ENCODE measurements at regions not wholly inside any gene's neighbourhood (a gene's known extent, or its start where the extent isn't known, plus 50 kb on each side); places are given as distances from the start of the nearest gene placed in this dataset.

DNA sequence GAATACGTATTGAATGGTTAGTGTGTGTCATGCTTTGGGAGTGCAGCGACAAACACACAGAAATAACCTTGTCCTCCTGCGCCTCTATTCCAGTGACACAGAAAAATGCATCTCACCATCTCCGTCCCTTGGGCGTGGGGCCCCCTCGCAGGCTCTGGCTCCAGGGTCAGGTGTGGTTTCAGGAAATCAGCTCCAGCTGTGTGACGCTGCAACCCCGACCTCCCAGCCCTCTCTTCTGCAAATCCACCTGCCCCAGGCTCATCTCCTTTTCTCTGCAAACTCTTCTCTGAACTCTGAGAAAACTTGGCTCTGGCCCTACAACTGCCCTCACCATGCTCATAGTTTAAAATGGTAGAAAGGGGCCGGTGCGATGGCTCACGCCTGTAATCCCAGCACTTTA lies 51.3 kb upstream of the ZNF536 start:
- DNase-seq, result no peak
- H3K27me3 ChIP-seq (replicated peaks in 1 of 7), result no peaks in the 10 kb centered on the region
- H3K9me3 ChIP-seq, result peaks cover 0 to 10% (median 3%) of the 10 kb centered on the region in 8 donors
- no peak overlapping the region for H3K27ac ChIP-seq
- TF ChIP-seq POLR2AphosphoS5 (IDR thresholded peaks at IDR 0.05) (no peak), POLR2A (IDR thresholded peaks at IDR 0.05) (no peak)
- TF ChIP-seq, protein P1, sequence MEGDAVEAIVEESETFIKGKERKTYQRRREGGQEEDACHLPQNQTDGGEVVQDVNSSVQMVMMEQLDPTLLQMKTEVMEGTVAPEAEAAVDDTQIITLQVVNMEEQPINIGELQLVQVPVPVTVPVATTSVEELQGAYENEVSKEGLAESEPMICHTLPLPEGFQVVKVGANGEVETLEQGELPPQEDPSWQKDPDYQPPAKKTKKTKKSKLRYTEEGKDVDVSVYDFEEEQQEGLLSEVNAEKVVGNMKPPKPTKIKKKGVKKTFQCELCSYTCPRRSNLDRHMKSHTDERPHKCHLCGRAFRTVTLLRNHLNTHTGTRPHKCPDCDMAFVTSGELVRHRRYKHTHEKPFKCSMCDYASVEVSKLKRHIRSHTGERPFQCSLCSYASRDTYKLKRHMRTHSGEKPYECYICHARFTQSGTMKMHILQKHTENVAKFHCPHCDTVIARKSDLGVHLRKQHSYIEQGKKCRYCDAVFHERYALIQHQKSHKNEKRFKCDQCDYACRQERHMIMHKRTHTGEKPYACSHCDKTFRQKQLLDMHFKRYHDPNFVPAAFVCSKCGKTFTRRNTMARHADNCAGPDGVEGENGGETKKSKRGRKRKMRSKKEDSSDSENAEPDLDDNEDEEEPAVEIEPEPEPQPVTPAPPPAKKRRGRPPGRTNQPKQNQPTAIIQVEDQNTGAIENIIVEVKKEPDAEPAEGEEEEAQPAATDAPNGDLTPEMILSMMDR (IDR thresholded peaks at IDR 0.05 in 8 of 11, conservative IDR thresholded peaks at IDR 0.05 in 3 of 11), result no peak
- 80 to 86% (median 84%) methylated on average over 11 of the region's 11 CpGs for WGBS, 5 donors
- no peak overlapping the region for H3K4me3 ChIP-seq
- intact Hi-C loops (cut with DNase I; ENCODE audit: low total_unique reads), result no loop called here
- no peaks in the 10 kb centered on the region for H3K36me3 ChIP-seq
- peaks cover 0 to 4% (median 0%) of the 10 kb centered on the region in 6 donors for H3K4me1 ChIP-seq
